ENCODE measurements at regions not wholly inside any gene's neighbourhood (a gene's known extent, or its start where the extent isn't known, plus 50 kb on each side); places are given as distances from the start of the nearest gene placed in this dataset.

GRCh38 chr20:6471871-6472270 is 295.6 kb upstream of the BMP2 start:
- TF ChIP-seq CTCF (IDR thresholded peaks at IDR 0.05; ENCODE audit: insufficient read depth, low read depth, low read length), result no peak
- no peak for TF ChIP-seq EZH2 (IDR thresholded peaks at IDR 0.05; ENCODE audit: insufficient read depth, low read length)

All from astrocyte (in vitro differentiated cells and primary cell).